ENCODE measurements at regions not wholly inside any gene's neighbourhood (a gene's known extent, or its start where the extent isn't known, plus 50 kb on each side); places are given as distances from the start of the nearest gene placed in this dataset. TPM values are rescaled to one million over a fixed set of nuclear protein-coding genes. Genes with fewer than 3 reads are reported as not detected.

DNA sequence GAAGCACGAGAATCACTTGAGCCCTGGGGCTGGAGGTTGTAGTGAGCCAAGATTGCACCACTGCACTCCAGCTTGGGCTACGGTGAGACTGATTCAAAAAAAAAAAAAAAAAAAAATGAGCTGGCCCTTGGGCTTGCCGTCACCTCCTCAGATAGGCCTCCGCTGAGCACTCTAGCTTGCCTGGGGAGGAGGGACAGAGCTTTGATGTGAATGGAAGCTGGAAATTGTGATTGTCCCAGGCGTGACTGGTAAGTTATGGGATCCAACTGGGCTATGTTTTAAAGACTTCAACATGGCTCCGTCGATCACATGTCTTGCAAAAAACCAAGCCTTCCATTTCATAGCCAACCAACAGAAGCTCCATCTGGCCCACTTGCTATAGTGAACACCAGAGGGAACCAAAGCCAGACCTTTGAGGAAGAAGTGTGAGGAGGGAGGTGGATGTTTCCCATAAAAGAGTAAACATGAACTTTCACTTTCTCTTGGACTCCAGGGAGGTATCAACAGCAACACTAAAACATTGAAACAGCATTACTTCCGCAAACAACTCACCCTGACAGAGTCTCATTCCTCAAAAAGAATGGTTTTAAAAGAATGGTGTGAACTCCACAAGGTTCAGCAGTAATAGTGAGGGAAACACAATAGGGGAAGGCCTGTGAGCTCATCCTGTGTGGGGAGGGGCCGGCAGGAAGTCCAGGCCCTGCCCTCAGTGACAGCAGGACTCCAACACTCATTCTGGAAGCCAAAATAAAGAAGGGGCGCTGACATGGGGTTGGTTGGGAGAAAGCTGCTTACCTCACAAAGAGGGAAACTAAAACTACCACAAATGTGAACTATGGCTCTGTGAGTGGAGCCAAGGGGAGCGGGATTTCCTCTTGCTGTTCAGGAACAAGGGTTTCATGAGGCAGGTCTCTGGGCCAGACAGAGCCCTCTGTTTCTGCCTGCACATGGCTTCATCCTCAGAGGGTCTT lies 59.2 kb upstream of the IL12A start:
- ATAC-seq (peak; percentile 70), DNase-seq (ENCODE audit: missing footprints) (no peak)
- intact Hi-C loops (cut with DNase I) = loop anchor here (5.0 kb wide), 1 partner anchor 48 kb away; no protein-coding TSS in a partner anchor

DNA sequence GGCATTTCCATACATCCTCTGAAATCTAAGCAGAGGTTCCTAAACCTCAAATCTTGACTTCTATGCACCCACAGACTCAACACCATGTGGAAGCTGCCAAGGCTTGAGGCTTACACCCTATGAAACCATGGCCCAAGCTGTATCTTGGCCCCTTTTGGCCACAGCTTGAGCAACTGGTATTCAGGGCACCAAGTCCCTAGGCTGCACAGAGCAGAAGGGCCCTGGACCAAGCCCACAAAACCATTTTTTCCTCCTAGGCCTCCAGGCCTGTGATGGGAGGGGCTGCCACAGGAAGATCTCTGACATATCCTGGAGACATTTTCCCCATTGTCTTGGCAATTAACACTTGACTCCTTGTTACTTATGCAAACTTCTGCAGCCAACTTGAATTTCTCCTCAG lies 54.4 kb upstream of the IL12A start:
- DNase-seq (ENCODE audit: missing footprints) (no peak), ATAC-seq (no peak)
- intact Hi-C loops (cut with DNase I) = no loop called here

DNA sequence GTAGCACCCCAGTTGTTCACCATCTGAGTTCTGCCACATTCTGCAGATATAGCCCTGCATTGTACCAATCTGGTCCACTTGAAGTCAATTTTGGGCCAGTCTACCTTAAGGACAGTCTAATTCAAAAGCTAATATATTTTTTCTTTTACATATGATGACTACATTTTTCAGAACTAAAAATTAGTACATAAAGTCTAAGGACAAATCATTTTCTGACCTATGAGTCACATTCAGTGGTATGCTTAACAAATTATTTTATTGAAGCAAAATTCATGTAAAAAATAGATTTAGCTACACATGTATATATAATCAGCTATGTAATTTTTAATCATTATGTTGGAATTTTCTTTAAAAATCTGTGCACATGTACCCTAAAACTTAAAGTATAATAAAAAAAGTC lies 52.1 kb upstream of the IL12A start:
- intact Hi-C loops (cut with DNase I) = no loop called here
- ATAC-seq (no peak), DNase-seq (ENCODE audit: missing footprints) (no peak)

DNA sequence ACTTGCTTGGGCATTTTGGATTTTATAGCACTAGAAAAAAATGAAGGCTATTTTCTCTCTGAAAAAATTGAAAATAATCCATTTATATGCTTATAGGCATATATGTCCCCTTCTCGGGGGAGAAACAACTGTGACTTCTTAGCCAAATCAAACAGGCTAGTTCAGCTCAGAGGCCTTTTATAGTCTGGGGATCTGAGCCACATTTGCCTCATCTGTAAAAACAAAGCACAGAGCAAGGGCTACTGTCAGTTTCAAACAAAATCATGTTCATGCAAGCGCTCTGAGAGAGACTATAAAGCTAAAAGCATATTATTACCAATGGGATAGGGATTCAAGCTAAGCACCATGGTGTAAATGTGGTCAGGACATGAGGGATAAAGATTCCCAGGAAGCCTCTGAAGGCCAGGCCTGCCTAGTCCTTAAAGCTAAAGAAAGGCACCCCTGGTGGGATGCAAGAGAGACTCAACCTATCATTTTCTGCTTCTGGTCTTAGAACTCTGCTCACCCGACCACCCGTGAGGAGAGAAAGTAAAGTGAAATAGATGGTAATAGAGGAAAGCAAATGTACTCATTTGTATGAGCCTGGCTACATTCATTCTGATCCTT lies 51.0 kb upstream of the IL12A start:
- ATAC-seq (no peak), DNase-seq (ENCODE audit: missing footprints) (no peak)
- intact Hi-C loops (cut with DNase I) = no loop called here

DNA sequence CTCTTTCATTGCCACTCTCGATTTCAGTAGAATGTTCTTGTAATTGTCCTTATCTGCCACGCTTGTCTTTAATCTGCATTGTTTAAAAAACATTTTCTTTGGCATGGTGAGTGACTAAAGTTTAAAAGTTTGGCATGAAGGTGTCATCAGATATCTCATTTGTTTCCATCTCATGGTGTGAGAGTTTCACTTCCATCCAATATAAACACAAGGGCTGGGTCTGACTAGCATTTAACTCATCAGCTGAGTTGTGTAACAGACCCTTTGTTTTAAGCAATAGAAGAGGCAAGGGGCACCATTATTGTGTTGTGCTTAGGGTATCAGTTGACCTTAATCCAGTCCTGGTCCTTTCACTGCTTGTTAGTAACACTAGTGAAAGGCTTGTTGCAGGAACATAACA lies 49.9 kb upstream of the IL12A start:
- no peak for DNase-seq (ENCODE audit: missing footprints)
- intact Hi-C loops (cut with DNase I) = no loop called here
- ATAC-seq = no peak

Small RNAs in the stretch of these regions (microRNA-seq; reads per million reads assigned to microRNA genes)
- not detected for gene MIR3919
